GM13976 (cell line): ENCODE measurements at regions not wholly inside any gene's neighbourhood (a gene's known extent, or its start where the extent isn't known, plus 50 kb on each side); places are given as distances from the start of the nearest gene placed in this dataset.

ENCODE experiments used
- DNase-seq: peaks from one replicate; pipeline ENCODE4 v3.0.0; 2012; ENCODE audit warnings: low spot score
- CTCF ChIP-seq: IDR thresholded peaks from 2 replicates; pipeline ENCODE4 v1.5.1; 2012; ENCODE audit warnings: borderline replicate concordance, mild to moderate bottlenecking; ENCODE audit not compliant: insufficient read depth; ENCODE audit errors: extremely low read depth, missing control alignments, control extremely low read depth
- in situ Hi-C: fragments of 300-500 bp; cut with MboI; formaldehyde crosslinking; loops from one replicate; pipeline ENCODE4 v1.12.0; 2022; ENCODE audit warnings: low sequenced_read_pairs, mixed read lengths, inconsistent platforms; ENCODE audit not compliant: unreplicated experiment

- no peak for DNase-seq
- in situ Hi-C loops, result no loop called here
- no peak for TF ChIP-seq CTCF
These were observed 72.8 kb upstream of the RAI2 start for GRCh38 chrX:17933856-17934255.

GRCh38 chrX:17932781-17933180, 71.7 kb upstream of the RAI2 start:
- DNase-seq, result no peak
- in situ Hi-C loops, result no loop called here
- no peak for TF ChIP-seq CTCF

DNA sequence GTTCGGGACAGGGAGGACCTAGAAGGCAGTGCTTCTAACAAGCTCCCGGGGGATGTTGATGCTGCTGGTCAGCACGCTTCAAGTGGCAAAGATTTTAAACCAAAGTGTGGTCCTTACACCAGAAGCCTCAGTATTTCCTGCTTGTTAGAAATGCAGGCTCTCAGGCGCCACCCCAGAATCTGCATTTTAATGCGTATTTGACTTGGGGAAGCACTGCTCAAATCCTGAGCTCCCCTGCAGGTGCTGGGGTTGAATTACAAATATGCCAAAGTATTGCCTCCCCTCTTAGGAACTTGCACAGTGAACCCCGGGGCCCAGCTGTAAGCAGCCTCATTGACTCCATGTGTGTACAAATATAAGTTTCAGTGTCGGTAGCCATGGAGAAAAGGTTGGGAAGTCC, 70.8 kb upstream of the RAI2 start:
- TF ChIP-seq CTCF, result no peak
- no peak for DNase-seq
- in situ Hi-C loops, result no loop called here

- in situ Hi-C loops, result no loop called here
- TF ChIP-seq CTCF, result no peak
- no peak for DNase-seq
These were observed 69.8 kb upstream of the RAI2 start for GRCh38 chrX:17930850-17931249.

- no peak for TF ChIP-seq CTCF
- no peak for DNase-seq
- in situ Hi-C loops, result no loop called here
These were observed 62.4 kb upstream of the RAI2 start for GRCh38 chrX:17923546-17923945.

DNA sequence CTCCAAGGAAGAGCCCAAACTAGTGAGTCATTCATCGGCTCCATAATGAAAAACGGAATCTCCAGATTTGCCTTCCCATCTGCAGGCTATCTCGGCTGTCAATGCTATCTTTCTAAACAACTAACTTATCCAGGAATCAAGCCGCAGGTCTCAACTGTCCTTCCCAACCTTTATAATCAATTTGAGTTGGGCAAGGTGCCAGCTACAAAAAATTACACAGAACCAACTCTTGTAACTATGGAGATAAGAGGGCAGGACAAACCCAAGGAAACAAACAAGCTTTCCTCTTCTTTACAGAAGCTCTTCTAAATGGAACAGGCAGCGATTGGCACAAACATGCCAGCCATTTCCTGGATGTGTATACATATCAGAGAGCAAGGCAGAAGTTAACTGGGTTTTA, 61.2 kb upstream of the RAI2 start:
- in situ Hi-C loops, result no loop called here
- no peak for DNase-seq
- no peak for TF ChIP-seq CTCF

DNA sequence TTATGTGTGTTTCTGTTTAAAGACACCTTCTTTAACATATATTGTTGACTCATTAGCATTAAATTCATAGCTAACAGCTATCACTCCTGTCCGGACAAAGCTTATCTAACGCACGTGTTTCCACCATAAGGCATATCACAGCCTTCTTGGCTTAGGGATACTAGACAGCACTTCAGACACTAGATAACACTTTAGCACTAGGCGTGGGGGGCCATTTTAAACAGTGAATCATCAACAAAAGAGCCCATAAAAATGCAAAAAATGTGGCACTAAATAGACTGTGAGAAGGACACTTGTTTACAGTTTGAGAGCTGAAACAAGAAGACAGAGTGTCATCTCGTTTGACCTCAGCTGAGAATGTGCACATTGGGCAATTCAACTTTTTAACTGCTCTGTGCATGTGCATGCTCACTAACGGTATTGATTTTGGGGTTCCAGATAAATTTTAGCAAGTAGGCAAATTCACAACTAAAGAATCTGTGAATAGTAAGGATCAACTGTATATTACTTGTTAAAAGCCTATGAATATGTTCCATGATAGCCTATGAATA, 58.9 kb upstream of the RAI2 start:
- no peak for TF ChIP-seq CTCF
- no peak for DNase-seq
- in situ Hi-C loops, result no loop called here
